IMR-90 (cell line): ENCODE measurements at regions not wholly inside any gene's neighbourhood (a gene's known extent, or its start where the extent isn't known, plus 50 kb on each side); places are given as distances from the start of the nearest gene placed in this dataset.

ENCODE experiments used
- ATAC-seq: fragments of 200-7000 bp; cut with Tn5 transposase; 2 replicates; pipeline ENCODE4 v1.9.1; 2020; ENCODE audit warnings: low read depth, mild to moderate bottlenecking, moderate library complexity
- BruUV-seq: library from RNA; stranded (reverse); fragments of 400-500 nt; replicated peaks from 2 replicates; lab custom pipeline; 2021; lab: Mats Ljungman, UMichigan
- CTCF ChIA-PET: fragments of 300-600 bp; formaldehyde crosslinking; extraction: SDS; loops from one replicate; lab custom pipeline; 2021; ENCODE audit warnings: antibody characterized with exemption; lab: Yijun Ruan, JAX
- POLR2A ChIA-PET: fragments of 300-600 bp; sonication (Branson Sonifier 250); formaldehyde crosslinking; loops from one replicate; lab custom pipeline; 2022; ENCODE audit warnings: antibody characterized with exemption; ENCODE audit not compliant: unreplicated experiment; lab: Charles Lee
- DNase-seq: peaks from one replicate; pipeline ENCODE4 v3.0.0; 2013
- H2AFZ ChIP-seq: replicated peaks from 2 replicates; pipeline ENCODE3; 2013; ENCODE audit warnings: low read length, mild to moderate bottlenecking; ENCODE audit not compliant: poor library complexity
- H2AK5ac ChIP-seq: 2 replicates; pipeline ENCODE4 v1.6.1; 2013; ENCODE audit warnings: low read depth, low read length, inconsistent platforms
- H2AK9ac ChIP-seq: replicated peaks from 2 replicates; pipeline ENCODE3; 2013; ENCODE audit warnings: mild to moderate bottlenecking, low read depth, low read length, moderate library complexity; ENCODE audit not compliant: poor library complexity
- H2BK120ac ChIP-seq: 2 replicates; pipeline ENCODE4 v1.6.1; 2013; ENCODE audit warnings: low read depth, low read length, inconsistent platforms
- H2BK15ac ChIP-seq: 3 replicates; pipeline ENCODE4 v1.6.1; 2013; ENCODE audit warnings: low read depth, low read length, inconsistent platforms
- H2BK20ac ChIP-seq: 2 replicates; pipeline ENCODE4 v1.6.1; 2013; ENCODE audit warnings: low read depth, mild to moderate bottlenecking, inconsistent platforms, low read length, moderate library complexity
- H2BK5ac ChIP-seq: 2 replicates; pipeline ENCODE4 v1.6.1; 2013; ENCODE audit warnings: mild to moderate bottlenecking, low read depth, low read length, inconsistent platforms; ENCODE audit not compliant: poor library complexity, severe bottlenecking
- H3K14ac ChIP-seq: replicated peaks from 2 replicates; pipeline ENCODE4 v1.6.1; 2013; ENCODE audit warnings: low read depth, low read length, inconsistent platforms
- H3K18ac ChIP-seq: 2 replicates; pipeline ENCODE4 v1.6.1; 2013; ENCODE audit warnings: low read depth, low read length, control low read depth
- H3K23ac ChIP-seq: 2 replicates; pipeline ENCODE4 v1.6.1; 2013; ENCODE audit warnings: low read depth, low read length, inconsistent platforms
- H3K27ac ChIP-seq: 2 replicates; pipeline ENCODE4 v1.5.1; 2013; ENCODE audit warnings: mild to moderate bottlenecking, control low read depth, low read length; ENCODE audit not compliant: insufficient read depth
- H3K27me3 ChIP-seq: 2 replicates; pipeline ENCODE4 v1.6.1; 2013; ENCODE audit warnings: low read length; ENCODE audit not compliant: control insufficient read depth, insufficient read depth
- H3K36me3 ChIP-seq: 2 replicates; pipeline ENCODE4 v1.6.1; 2013; ENCODE audit warnings: low read length, mixed read lengths; ENCODE audit not compliant: control insufficient read depth, insufficient read depth
- H3K4ac ChIP-seq: 2 replicates; pipeline ENCODE4 v1.6.1; 2013; ENCODE audit warnings: low read depth, low read length, inconsistent platforms
- H3K4me1 ChIP-seq: 2 replicates; pipeline ENCODE4 v1.6.1; 2013; ENCODE audit warnings: low read length, mixed read lengths; ENCODE audit not compliant: control insufficient read depth, insufficient read depth
- H3K4me2 ChIP-seq: 2 replicates; pipeline ENCODE4 v1.6.1; 2013; ENCODE audit warnings: low read depth, mild to moderate bottlenecking, control low read depth, low read length, moderate library complexity
- H3K4me3 ChIP-seq: 2 replicates; pipeline ENCODE4 v1.5.1; 2013; ENCODE audit warnings: low read depth, mild to moderate bottlenecking, control low read depth, low read length, moderate library complexity; ENCODE audit not compliant: insufficient read depth
- H3K56ac ChIP-seq: 2 replicates; pipeline ENCODE4 v1.6.1; 2013; ENCODE audit warnings: low read length, inconsistent platforms; ENCODE audit not compliant: insufficient read depth; ENCODE audit errors: extremely low read depth
- H3K79me1 ChIP-seq, 2 experiments: 2 replicates each; pipeline ENCODE4 v1.6.1; 2013; ENCODE audit warnings: low read length in 2 of 2, inconsistent platforms in 1 of 2, low read depth in 1 of 2
- H3K9ac ChIP-seq: 2 replicates; pipeline ENCODE4 v1.6.1; 2013; ENCODE audit warnings: low read depth, low read length, control low read depth
- H3K9me1 ChIP-seq: 2 replicates; pipeline ENCODE4 v1.6.1; 2013; ENCODE audit warnings: low read length, inconsistent platforms; ENCODE audit not compliant: insufficient read depth
- H3K9me3 ChIP-seq: 2 replicates; pipeline ENCODE4 v1.6.1; 2013; ENCODE audit warnings: low read length; ENCODE audit not compliant: control insufficient read depth, insufficient read depth
- H4K20me1 ChIP-seq: 2 replicates; pipeline ENCODE4 v1.6.1; 2013; ENCODE audit warnings: low read length, inconsistent platforms; ENCODE audit not compliant: insufficient read depth
- H4K5ac ChIP-seq: 2 replicates; pipeline ENCODE4 v1.6.1; 2013; ENCODE audit warnings: mild to moderate bottlenecking, low read depth, low read length, control low read depth
- H4K8ac ChIP-seq, 2 experiments: 2 replicates each; pipeline ENCODE4 v1.6.1; 2013; ENCODE audit warnings: low read depth in 2 of 2, low read length in 2 of 2, control low read depth in 1 of 2, inconsistent platforms in 1 of 2
- H4K91ac ChIP-seq: 2 replicates; pipeline ENCODE4 v1.6.1; 2013; ENCODE audit warnings: low read depth, low read length, inconsistent platforms; ENCODE audit not compliant: insufficient read depth
- BHLHE40 ChIP-seq: fragments of 150-350 bp; IDR thresholded peaks from 2 replicates; pipeline ENCODE4 v1.6.1; 2016; ENCODE audit warnings: mild to moderate bottlenecking, low read depth, low read length
- CEBPB ChIP-seq: IDR thresholded peaks from 2 replicates; pipeline ENCODE4 v1.6.1; 2012; ENCODE audit warnings: low read depth, low read length, improper control_type of control experiment
- FOS ChIP-seq: fragments of 150-350 bp; IDR thresholded peaks from 2 replicates; pipeline ENCODE4 v1.6.1; 2016; ENCODE audit warnings: low read depth, low read length
- MAZ ChIP-seq: IDR thresholded peaks from 2 replicates; pipeline ENCODE4 v1.6.1; 2012; ENCODE audit warnings: low read depth, mild to moderate bottlenecking, low read length, improper control_type of control experiment, moderate library complexity, borderline replicate concordance
- MXI1 ChIP-seq: IDR thresholded peaks from 2 replicates; pipeline ENCODE4 v1.6.1; 2012; ENCODE audit warnings: low read depth, mild to moderate bottlenecking, low read length, moderate library complexity, borderline replicate concordance
- NFE2L2 ChIP-seq: fragments of 150-350 bp; IDR thresholded peaks from 2 replicates; pipeline ENCODE4 v1.6.1; 2016; ENCODE audit warnings: low read depth, mild to moderate bottlenecking, low read length
- POLR2A ChIP-seq: IDR thresholded peaks from 2 replicates; pipeline ENCODE4 v1.6.1; 2012; ENCODE audit warnings: mild to moderate bottlenecking, low read depth, low read length
- SMC3 ChIP-seq: fragments of 150-350 bp; IDR thresholded peaks from 2 replicates; pipeline ENCODE4 v1.6.1; 2016; ENCODE audit warnings: low read depth, mild to moderate bottlenecking, antibody characterized with exemption, low read length, moderate library complexity
- WGBS, 2 experiments: methylation state at CpG; one replicate each; pipeline versions ENCODE4 v1.1.5 to v1.1.7; 2013; ENCODE audit warnings: missing lambda C conversion rate in 2 of 2; ENCODE audit not compliant: insufficient read length in 1 of 2; ENCODE audit errors: extremely low coverage in 2 of 2; 5-methylcytosine and 5-hydroxymethylcytosine counted together
- dilution Hi-C: fragments of 300-500 bp; cut with HindIII; formaldehyde crosslinking; loops from one replicate; pipeline ENCODE4 v1.14.3; 2018; ENCODE audit warnings: low sequenced_read_pairs; ENCODE audit not compliant: unreplicated experiment
- in situ Hi-C: fragments of 300-500 bp; cut with MboI; formaldehyde crosslinking; loops from 3 replicates; pipeline ENCODE4 v1.14.3; 2019; ENCODE audit warnings: low sequenced_read_pairs, inconsistent platforms, mixed read lengths
- intact Hi-C: fragments of 100-400 bp; cut with micrococcal nuclease; formaldehyde crosslinking; loops from 2 replicates; pipeline ENCODE4 v1.10.0; 2022

DNA sequence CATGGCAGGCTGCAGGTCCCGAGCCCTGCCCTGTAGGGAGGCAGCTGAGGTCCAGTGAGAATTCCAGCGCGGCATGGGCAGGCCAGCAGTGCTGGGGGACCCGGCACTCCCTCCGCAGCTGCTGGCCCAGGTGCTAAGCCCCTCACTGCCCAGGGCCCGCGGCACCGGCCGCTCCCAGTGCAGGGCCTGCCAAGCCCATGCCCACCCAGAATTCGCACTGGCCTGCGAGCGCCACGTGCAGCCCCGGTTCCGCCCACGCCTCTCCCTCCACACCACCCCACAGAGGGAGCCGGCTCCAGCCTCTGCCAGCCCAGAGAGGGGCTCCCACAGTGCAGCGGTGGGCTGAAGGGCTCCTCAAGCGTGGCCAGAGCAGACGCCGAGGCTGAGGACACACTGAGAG lies 158.5 kb upstream of the ACVR2A start:
- Histone ChIP-seq H4K5ac (no peak overlapping the region), H3K4me3 (no peak overlapping the region), H4K20me1 (no peaks in the 10 kb centered on the region), H3K9me1 (no peaks in the 10 kb centered on the region), H3K14ac (no peak overlapping the region), H3K4ac (no peak overlapping the region), H3K27me3 (no peaks in the 10 kb centered on the region), H4K8ac (no peak overlapping the region), H2AK5ac (no peak overlapping the region), H3K4me2 (no peak overlapping the region), H3K79me1 (no peaks in the 10 kb centered on the region), H2AK9ac (no peak overlapping the region), H3K36me3 (no peaks in the 10 kb centered on the region), H2AFZ (no peak overlapping the region), H3K9ac (no peak overlapping the region), H3K9me3 (no peaks in the 10 kb centered on the region), H3K18ac (no peak overlapping the region), H2BK120ac (no peak overlapping the region), H2BK20ac (no peak overlapping the region), H3K27ac (no peak overlapping the region), H2BK15ac (no peak overlapping the region), H3K4me1 (no peaks in the 10 kb centered on the region), H2BK5ac (no peak overlapping the region), H4K91ac (no peak overlapping the region), H3K56ac (no peak overlapping the region), H3K23ac (no peak overlapping the region)
- ChIA-PET POLR2A (no interaction called here), CTCF (no interaction called here)
- WGBS, 2 experiments, result 64% methylated on average over 10 of the region's 21 CpGs; no CpG with 5 or more reads in 1 of the 2 experiments
- intact Hi-C loops, result no loop called here
- TF ChIP-seq CEBPB, result no peak
- no peak for TF ChIP-seq NFE2L2
- no peak for TF ChIP-seq MXI1
- TF ChIP-seq MAZ, result no peak
- TF ChIP-seq BHLHE40, result no peak
- no peak for TF ChIP-seq POLR2A
- TF ChIP-seq FOS, result no peak
- TF ChIP-seq SMC3, result no peak
- DNase-seq (no peak), ATAC-seq (no peak)
- no TSS peak for BruUV-seq
- dilution Hi-C loops, result no loop called here
- in situ Hi-C loops, result no loop called here
